AG08396 (cell line): ENCODE measurements at regions not wholly inside any gene's neighbourhood (a gene's known extent, or its start where the extent isn't known, plus 50 kb on each side); places are given as distances from the start of the nearest gene placed in this dataset.

Source experiments
- DNase-seq: peaks from one replicate; pipeline ENCODE4 v3.0.0; 2012; ENCODE audit warnings: low spot score, mixed read lengths

DNA sequence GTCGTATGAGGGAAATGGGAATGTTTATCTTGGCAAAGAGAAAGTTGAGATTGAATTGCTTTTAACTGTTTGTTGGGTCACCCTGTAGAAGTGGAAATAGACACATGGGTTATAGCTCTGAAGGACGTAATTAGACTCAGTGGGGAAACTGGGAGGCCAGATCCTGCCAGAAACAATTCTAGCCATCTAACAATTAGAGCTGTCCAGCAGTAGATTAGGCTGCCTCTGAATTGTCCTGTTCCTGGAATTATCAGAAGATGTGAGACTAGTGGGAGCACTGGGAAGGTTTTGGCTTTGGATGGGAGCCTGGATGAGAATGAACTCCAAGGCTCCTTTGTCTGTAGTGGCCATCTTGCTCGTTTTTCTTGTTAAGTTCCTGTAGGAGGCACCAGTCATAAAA is 61.9 kb upstream of the IGFBP7 start:
- no peak for DNase-seq

DNA sequence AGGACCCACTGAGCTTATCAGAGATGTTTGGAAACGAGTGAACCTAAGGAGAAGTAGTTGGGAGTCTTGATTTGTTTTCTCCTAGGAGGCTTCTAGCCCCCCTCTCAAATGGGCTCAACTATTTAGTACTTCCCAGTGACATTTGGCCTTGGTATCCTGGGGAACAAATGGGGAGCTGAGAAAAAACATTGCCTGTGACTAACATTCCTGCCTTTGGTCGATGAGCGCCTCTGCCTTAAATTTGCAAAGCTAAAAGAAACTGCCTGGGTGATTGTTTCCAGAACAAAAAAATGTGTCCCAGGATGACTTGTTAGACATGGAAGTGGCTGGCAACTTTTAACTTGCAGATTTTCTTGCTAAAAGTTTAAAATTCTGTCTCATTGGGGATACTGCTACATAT is 58.8 kb upstream of the IGFBP7 start:
- no peak for DNase-seq

DNA sequence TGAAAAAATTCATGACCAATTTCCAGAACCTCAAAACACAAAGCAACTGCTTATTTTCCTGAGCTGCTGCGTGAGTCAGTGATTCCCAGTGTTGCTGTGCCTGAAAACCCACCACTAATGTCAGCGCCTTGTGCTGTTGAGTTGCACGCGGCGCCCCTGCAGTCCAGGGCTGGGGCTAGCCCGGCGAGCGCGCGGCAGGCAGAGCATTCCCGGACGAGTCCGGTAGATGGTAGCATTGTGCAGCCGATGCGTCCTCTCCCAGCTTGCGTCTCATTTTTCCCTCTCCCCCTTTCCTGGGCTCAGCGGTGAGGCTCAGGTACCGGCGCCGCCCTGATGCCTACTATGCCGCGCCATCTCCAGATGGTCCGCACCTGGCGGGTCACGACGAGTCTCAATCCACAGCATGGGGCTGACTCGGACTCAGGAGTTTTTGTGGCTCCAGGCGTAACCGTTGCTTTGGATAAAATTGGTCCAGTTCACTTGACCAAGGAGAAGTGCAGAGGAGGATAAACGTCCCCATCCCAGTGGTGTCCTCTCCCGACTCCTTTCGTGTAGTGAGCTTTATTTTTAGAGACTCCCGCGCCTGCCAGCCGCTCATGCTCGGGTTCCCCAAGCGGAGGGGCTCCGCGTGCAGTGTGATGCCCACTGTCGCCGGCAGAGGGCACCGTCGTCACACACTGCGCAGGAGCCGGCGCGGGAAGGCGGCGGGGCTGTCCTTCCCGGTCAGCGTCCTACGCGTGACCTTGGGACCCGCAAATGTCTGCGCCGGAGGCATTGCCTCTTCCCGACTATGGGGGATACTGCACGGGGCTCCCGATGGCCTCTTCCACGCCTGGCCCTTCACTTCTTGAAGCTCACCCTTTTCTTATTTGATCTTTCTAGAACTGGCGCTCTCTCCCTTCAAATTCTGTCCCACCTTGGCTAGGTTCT is 53.6 kb upstream of the IGFBP7 start:
- peak; percentile 87 for DNase-seq

DNA sequence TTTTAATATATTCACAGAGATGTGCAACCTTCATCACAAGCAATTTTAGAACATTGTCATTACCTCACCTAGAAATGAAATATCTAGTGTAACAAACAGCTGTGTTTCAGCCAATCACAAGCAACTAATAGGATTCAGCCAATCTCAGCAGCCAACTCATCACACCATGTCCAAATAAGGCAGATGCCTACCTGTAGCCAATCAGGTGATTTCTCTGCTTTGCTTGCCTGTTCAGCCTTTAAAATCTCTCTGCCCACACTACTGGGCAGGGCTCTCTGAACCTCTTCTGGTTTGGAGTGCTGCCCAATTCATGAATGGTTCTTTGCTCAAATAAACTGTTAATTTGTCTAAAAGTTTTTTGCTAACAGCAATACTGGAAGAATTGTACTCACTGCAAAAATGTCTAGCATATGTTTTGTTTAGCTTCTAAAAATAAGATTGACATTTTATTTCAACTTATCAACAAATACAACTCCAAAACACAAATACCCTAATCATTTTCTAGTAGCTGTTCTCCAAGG is 52.4 kb upstream of the IGFBP7 start:
- DNase-seq = no peak
